ENCODE measurements at regions not wholly inside any gene's neighbourhood (a gene's known extent, or its start where the extent isn't known, plus 50 kb on each side); places are given as distances from the start of the nearest gene placed in this dataset.

DNA sequence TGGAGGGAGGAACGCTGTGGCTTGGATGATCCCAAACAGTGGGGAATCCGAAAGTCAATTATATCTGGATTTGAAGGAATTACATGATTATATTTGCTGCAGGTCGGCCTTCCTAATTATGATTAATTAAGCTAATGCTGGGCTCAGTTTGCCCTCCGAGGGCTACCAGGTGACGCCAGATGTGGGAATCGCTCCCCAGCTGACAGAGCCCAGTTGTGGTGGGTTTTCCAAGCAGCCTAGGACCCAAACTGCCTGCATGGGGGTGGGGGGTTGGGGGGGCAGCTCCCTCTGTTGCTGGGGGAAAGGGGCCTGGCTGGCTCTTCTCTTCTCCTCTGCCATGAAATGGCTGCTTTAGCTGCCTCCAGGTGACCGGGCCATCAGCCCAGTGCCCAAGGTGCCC is 147.6 kb upstream of the C1orf174 start:
- TF ChIP-seq, protein P1, sequence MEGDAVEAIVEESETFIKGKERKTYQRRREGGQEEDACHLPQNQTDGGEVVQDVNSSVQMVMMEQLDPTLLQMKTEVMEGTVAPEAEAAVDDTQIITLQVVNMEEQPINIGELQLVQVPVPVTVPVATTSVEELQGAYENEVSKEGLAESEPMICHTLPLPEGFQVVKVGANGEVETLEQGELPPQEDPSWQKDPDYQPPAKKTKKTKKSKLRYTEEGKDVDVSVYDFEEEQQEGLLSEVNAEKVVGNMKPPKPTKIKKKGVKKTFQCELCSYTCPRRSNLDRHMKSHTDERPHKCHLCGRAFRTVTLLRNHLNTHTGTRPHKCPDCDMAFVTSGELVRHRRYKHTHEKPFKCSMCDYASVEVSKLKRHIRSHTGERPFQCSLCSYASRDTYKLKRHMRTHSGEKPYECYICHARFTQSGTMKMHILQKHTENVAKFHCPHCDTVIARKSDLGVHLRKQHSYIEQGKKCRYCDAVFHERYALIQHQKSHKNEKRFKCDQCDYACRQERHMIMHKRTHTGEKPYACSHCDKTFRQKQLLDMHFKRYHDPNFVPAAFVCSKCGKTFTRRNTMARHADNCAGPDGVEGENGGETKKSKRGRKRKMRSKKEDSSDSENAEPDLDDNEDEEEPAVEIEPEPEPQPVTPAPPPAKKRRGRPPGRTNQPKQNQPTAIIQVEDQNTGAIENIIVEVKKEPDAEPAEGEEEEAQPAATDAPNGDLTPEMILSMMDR (conservative IDR thresholded peaks at IDR 0.05) = no peak
- no peak overlapping the region for H3K27ac ChIP-seq

- no peak overlapping the region for H3K27ac ChIP-seq
- TF ChIP-seq, protein P1 (conservative IDR thresholded peaks at IDR 0.05) = no peak
Observed at GRCh38 chr1:4048076-4048475, 148.0 kb upstream of the C1orf174 start.

DNA sequence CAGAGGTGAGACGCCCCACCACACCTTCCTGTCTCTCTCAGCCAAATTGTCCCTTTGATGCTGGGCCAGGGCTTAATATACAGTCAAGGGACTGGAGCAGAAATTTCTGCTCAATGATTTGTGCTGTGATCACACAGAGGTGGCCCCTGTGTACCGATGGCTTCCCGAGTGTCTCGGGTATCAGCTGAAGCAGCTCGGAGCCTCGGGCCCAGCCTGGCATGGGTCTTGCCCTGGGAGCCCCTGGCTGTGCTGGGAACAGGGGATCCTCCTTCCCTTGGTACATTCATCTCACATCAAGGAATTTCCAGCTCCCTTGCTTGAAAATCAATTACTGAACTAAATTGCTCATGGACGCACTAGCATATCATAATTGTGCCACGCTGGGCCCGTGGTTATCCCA is 148.8 kb upstream of the C1orf174 start:
- H3K27ac ChIP-seq = no peak overlapping the region
- TF ChIP-seq, protein P1 (conservative IDR thresholded peaks at IDR 0.05) = no peak

- TF ChIP-seq, protein P1 (conservative IDR thresholded peaks at IDR 0.05) = no peak
- no peak overlapping the region for H3K27ac ChIP-seq
Observed at GRCh38 chr1:4050998-4051397, 150.9 kb upstream of the C1orf174 start.

GRCh38 chr1:4052657-4053056 is 152.6 kb upstream of the C1orf174 start:
- no peak overlapping the region for H3K27ac ChIP-seq
- TF ChIP-seq, protein P1 (conservative IDR thresholded peaks at IDR 0.05) = no peak

- TF ChIP-seq, protein P1 (conservative IDR thresholded peaks at IDR 0.05) = no peak
- H3K27ac ChIP-seq = no peak overlapping the region
Observed at GRCh38 chr1:4053160-4053748, 153.2 kb upstream of the C1orf174 start.

GRCh38 chr1:4053774-4054173 is 153.7 kb upstream of the C1orf174 start:
- H3K27ac ChIP-seq = no peak overlapping the region
- TF ChIP-seq, protein P1 (conservative IDR thresholded peaks at IDR 0.05) = no peak

Data from VCaP (cell line).